ENCODE measurements at regions not wholly inside any gene's neighbourhood (a gene's known extent, or its start where the extent isn't known, plus 50 kb on each side); places are given as distances from the start of the nearest gene placed in this dataset.

GRCh38 chr10:62538606-62539005, 164.4 kb downstream of the ZNF365 start:
- H3K27ac ChIP-seq, result no peak overlapping the region
- no peak for DNase-seq (ENCODE audit: low spot score)
- POLR2A ChIA-PET (ENCODE audit: low non-redundant PET), result no interaction called here
- TF ChIP-seq, protein P1, sequence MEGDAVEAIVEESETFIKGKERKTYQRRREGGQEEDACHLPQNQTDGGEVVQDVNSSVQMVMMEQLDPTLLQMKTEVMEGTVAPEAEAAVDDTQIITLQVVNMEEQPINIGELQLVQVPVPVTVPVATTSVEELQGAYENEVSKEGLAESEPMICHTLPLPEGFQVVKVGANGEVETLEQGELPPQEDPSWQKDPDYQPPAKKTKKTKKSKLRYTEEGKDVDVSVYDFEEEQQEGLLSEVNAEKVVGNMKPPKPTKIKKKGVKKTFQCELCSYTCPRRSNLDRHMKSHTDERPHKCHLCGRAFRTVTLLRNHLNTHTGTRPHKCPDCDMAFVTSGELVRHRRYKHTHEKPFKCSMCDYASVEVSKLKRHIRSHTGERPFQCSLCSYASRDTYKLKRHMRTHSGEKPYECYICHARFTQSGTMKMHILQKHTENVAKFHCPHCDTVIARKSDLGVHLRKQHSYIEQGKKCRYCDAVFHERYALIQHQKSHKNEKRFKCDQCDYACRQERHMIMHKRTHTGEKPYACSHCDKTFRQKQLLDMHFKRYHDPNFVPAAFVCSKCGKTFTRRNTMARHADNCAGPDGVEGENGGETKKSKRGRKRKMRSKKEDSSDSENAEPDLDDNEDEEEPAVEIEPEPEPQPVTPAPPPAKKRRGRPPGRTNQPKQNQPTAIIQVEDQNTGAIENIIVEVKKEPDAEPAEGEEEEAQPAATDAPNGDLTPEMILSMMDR (conservative IDR thresholded peaks at IDR 0.05; ENCODE audit: low read depth), result no peak
- CTCF ChIA-PET, result no interaction called here

GRCh38 chr10:62540389-62540788, 166.2 kb downstream of the ZNF365 start:
- ChIA-PET CTCF (no interaction called here), POLR2A (ENCODE audit: low non-redundant PET) (no interaction called here)
- TF ChIP-seq, protein P1 (conservative IDR thresholded peaks at IDR 0.05; ENCODE audit: low read depth), result no peak

DNA sequence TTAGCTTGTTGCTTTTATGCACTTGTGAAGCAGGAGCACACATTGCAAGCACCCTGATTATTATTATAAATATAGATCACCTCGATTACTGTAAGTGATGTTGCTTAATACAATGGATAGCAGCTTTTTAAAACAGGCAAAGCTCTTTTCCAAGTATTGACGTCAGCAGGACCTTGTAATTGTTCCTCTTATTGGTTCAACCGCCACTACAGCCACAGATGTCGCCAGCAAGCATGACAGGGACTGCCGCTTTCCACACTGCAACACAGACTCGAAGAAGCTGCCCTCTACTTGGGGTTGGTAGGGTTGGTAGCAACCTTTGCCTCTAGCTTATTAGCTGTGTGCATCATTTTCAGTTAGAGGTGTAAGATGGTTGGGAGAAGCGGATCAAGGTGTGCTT, 167.6 kb downstream of the ZNF365 start:
- TF ChIP-seq, protein P1 (conservative IDR thresholded peaks at IDR 0.05; ENCODE audit: low read depth), result no peak
- DNase-seq (ENCODE audit: low spot score), result no peak
- CTCF ChIA-PET, result interaction anchor here (0.6 kb wide), 1 partner anchor 1569 kb away, joined by 3 read pairs; no protein-coding TSS in a partner anchor
- POLR2A ChIA-PET (ENCODE audit: low non-redundant PET), result no interaction called here
- no peak overlapping the region for H3K27ac ChIP-seq

More at GRCh38 chr10:62540389-62540788, 166.2 kb downstream of the ZNF365 start:
- DNase-seq (ENCODE audit: low spot score), result no peak
- H3K27ac ChIP-seq, result no peak overlapping the region

DNA sequence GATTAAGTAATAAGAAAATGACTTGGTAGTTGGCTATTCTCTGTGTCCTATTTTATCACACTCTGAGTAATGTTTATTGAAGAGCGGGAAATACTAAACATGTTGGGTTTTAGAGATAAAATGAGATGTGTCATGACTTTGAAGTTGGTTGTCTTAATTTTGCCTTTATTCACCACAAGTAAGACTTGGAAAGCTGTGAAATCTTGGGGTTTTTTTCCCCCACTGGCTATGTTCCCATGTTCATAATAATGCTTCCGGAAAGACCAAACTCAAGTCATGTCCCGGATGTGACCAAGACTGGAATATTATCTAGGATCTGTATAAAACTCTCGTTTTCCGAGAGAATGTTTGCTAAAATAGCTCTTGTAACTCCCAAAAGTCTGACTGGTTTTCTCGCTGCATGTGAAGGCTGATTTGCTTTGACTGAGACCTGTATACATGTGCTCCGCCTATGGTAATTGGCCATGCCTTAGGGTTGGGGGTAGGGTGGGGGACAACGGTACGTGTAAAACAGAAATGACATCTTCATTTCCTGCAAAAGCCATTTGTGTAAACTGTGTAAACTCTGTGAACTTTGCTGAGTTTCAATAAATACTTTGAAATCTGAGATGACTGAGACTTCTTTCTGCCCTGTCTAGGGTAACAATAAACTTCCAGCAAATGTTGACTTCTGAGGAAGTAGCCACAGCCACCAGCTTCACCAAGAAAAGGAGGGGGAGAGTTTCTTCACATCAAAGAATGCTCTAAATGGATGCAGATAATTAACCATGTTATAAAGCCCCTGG, 169.6 kb downstream of the ZNF365 start:
- H3K27ac ChIP-seq, result no peak overlapping the region
- ChIA-PET CTCF (no interaction called here), POLR2A (ENCODE audit: low non-redundant PET) (no interaction called here)
- DNase-seq (ENCODE audit: low spot score), result no peak
- TF ChIP-seq, protein P1 (conservative IDR thresholded peaks at IDR 0.05; ENCODE audit: low read depth), result no peak

GRCh38 chr10:62545160-62546066, 171.2 kb downstream of the ZNF365 start:
- TF ChIP-seq, protein P1 (conservative IDR thresholded peaks at IDR 0.05; ENCODE audit: low read depth), result no peak
- ChIA-PET POLR2A (ENCODE audit: low non-redundant PET) (no interaction called here), CTCF (no interaction called here)
- DNase-seq (ENCODE audit: low spot score), result no peak
- H3K27ac ChIP-seq, result no peak overlapping the region

DNA sequence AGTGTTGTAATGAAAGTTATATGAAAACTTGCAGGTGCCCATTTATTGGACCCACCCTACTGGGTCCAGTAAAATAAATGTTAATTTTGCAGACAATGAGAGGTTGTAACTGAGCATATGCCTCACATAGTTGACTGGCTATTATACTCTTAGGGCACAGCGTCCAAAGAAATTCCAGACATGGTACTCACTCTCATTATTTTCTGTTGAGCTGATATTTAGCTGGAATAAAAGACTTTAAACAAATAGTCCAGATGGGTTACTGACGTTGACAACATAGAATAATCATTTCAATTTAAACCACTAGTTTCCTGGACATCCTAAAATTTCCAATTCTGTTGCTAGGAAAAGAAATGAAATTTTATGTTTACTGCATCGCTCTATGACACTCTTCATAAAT, 174.5 kb downstream of the ZNF365 start:
- CTCF ChIA-PET, result no interaction called here
- H3K27ac ChIP-seq, result no peak overlapping the region
- TF ChIP-seq, protein P1 (conservative IDR thresholded peaks at IDR 0.05; ENCODE audit: low read depth), result no peak
- DNase-seq (ENCODE audit: low spot score), result no peak
- POLR2A ChIA-PET (ENCODE audit: low non-redundant PET), result no interaction called here

Data from RWPE1 (cell line).